ENCODE measurements at regions not wholly inside any gene's neighbourhood (a gene's known extent, or its start where the extent isn't known, plus 50 kb on each side); places are given as distances from the start of the nearest gene placed in this dataset.

DNA sequence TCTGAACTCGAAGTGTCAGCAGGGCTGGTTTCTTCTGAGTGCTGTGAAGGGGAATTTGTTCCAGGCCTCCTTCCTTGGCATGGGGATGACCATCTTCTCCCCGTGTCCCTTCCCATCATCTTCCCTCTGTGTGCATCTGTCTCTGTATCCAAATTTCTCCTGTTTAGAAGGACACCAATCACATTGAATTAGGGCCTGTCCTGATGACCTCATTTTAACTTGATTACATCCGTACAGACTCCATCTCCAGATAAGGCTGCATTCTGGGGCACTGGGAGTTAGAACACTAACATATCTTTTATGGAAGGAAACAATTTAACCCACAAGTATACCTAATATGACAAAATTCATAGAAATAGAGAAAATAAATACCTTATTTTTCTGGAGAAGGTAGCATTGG is 76.8 kb upstream of the ANKRD1 start:
- H3F3A ChIP-seq (ENCODE audit: insufficient read depth, low read length): no peaks in the 10 kb centered on the region
- H3K27ac ChIP-seq (ENCODE audit: low read length): no peak overlapping the region
- no peaks in the 10 kb centered on the region for H4K20me1 ChIP-seq (ENCODE audit: insufficient read depth, low read length)
- H3K4me2 ChIP-seq (ENCODE audit: low read depth, low read length): no peak overlapping the region
- H2AFZ ChIP-seq (ENCODE audit: low read length): no peak overlapping the region
- H3K9ac ChIP-seq (ENCODE audit: low read length): no peak overlapping the region
- 0 out of 2 replicates have a peak, but pooled peaks cover 9% of the 10 kb centered on the region for H3K4me1 ChIP-seq (ENCODE audit: low read length)
- H3K9me3 ChIP-seq (replicated peaks; ENCODE audit: insufficient read depth, low read length): no peaks in the 10 kb centered on the region
- no peak overlapping the region for H3K4me3 ChIP-seq (ENCODE audit: low read length)
- H3K79me2 ChIP-seq (ENCODE audit: low read length): no peaks in the 10 kb centered on the region
- H3K36me3 ChIP-seq (replicated peaks; ENCODE audit: insufficient read depth, low read length): no peaks in the 10 kb centered on the region
- DNase-seq: no peak
- TF ChIP-seq EZH2 (optimal IDR thresholded peaks at IDR 0.05; ENCODE audit: low read depth, low read length): no peak
- no peak for TF ChIP-seq EZH2phosphoT487 (IDR thresholded peaks at IDR 0.05; ENCODE audit: low read length)
- TF ChIP-seq, protein P1, sequence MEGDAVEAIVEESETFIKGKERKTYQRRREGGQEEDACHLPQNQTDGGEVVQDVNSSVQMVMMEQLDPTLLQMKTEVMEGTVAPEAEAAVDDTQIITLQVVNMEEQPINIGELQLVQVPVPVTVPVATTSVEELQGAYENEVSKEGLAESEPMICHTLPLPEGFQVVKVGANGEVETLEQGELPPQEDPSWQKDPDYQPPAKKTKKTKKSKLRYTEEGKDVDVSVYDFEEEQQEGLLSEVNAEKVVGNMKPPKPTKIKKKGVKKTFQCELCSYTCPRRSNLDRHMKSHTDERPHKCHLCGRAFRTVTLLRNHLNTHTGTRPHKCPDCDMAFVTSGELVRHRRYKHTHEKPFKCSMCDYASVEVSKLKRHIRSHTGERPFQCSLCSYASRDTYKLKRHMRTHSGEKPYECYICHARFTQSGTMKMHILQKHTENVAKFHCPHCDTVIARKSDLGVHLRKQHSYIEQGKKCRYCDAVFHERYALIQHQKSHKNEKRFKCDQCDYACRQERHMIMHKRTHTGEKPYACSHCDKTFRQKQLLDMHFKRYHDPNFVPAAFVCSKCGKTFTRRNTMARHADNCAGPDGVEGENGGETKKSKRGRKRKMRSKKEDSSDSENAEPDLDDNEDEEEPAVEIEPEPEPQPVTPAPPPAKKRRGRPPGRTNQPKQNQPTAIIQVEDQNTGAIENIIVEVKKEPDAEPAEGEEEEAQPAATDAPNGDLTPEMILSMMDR (IDR thresholded peaks at IDR 0.05; ENCODE audit: low read length): no peak
- no peaks in the 10 kb centered on the region for H3K27me3 ChIP-seq (replicated peaks; ENCODE audit: insufficient read depth, low read length)
- no peaks in the 10 kb centered on the region for H3K9me2 ChIP-seq (replicated peaks; ENCODE audit: insufficient read depth, low read length)

- no peak overlapping the region for H3K27ac ChIP-seq (ENCODE audit: low read length)
- no peaks in the 10 kb centered on the region for H4K20me1 ChIP-seq (ENCODE audit: insufficient read depth, low read length)
- H3K9ac ChIP-seq (ENCODE audit: low read length): no peak overlapping the region
- H2AFZ ChIP-seq (ENCODE audit: low read length): no peak overlapping the region
- DNase-seq: no peak
- no peaks in the 10 kb centered on the region for H3F3A ChIP-seq (ENCODE audit: insufficient read depth, low read length)
- H3K27me3 ChIP-seq (replicated peaks; ENCODE audit: insufficient read depth, low read length): no peaks in the 10 kb centered on the region
- no peaks in the 10 kb centered on the region for H3K4me1 ChIP-seq (ENCODE audit: low read length)
- no peak overlapping the region for H3K4me2 ChIP-seq (ENCODE audit: low read depth, low read length)
- no peaks in the 10 kb centered on the region for H3K9me3 ChIP-seq (replicated peaks; ENCODE audit: insufficient read depth, low read length)
- no peaks in the 10 kb centered on the region for H3K9me2 ChIP-seq (replicated peaks; ENCODE audit: insufficient read depth, low read length)
- H3K79me2 ChIP-seq (ENCODE audit: low read length): no peaks in the 10 kb centered on the region
- TF ChIP-seq EZH2 (optimal IDR thresholded peaks at IDR 0.05; ENCODE audit: low read depth, low read length): no peak
- no peak for TF ChIP-seq EZH2phosphoT487 (IDR thresholded peaks at IDR 0.05; ENCODE audit: low read length)
- TF ChIP-seq, protein P1 (IDR thresholded peaks at IDR 0.05; ENCODE audit: low read length): no peak
- no peak overlapping the region for H3K4me3 ChIP-seq (ENCODE audit: low read length)
- H3K36me3 ChIP-seq (replicated peaks; ENCODE audit: insufficient read depth, low read length): no peaks in the 10 kb centered on the region
Observed at GRCh38 chr10:90998733-90999511, 78.0 kb upstream of the ANKRD1 start.

GRCh38 chr10:90999512-91000172 is 78.8 kb upstream of the ANKRD1 start:
- no peak overlapping the region for H3K4me3 ChIP-seq (ENCODE audit: low read length)
- H3K27me3 ChIP-seq (replicated peaks; ENCODE audit: insufficient read depth, low read length): no peaks in the 10 kb centered on the region
- H3K4me2 ChIP-seq (ENCODE audit: low read depth, low read length): no peak overlapping the region
- no peaks in the 10 kb centered on the region for H3K9me2 ChIP-seq (replicated peaks; ENCODE audit: insufficient read depth, low read length)
- no peak overlapping the region for H2AFZ ChIP-seq (ENCODE audit: low read length)
- TF ChIP-seq, protein P1 (IDR thresholded peaks at IDR 0.05; ENCODE audit: low read length): no peak
- TF ChIP-seq EZH2 (optimal IDR thresholded peaks at IDR 0.05; ENCODE audit: low read depth, low read length): no peak
- no peak for TF ChIP-seq EZH2phosphoT487 (IDR thresholded peaks at IDR 0.05; ENCODE audit: low read length)
- H3K9ac ChIP-seq (ENCODE audit: low read length): no peak overlapping the region
- H3F3A ChIP-seq (ENCODE audit: insufficient read depth, low read length): no peaks in the 10 kb centered on the region
- H3K9me3 ChIP-seq (replicated peaks; ENCODE audit: insufficient read depth, low read length): no peaks in the 10 kb centered on the region
- H4K20me1 ChIP-seq (ENCODE audit: insufficient read depth, low read length): no peaks in the 10 kb centered on the region
- DNase-seq: no peak
- no peaks in the 10 kb centered on the region for H3K4me1 ChIP-seq (ENCODE audit: low read length)
- no peak overlapping the region for H3K27ac ChIP-seq (ENCODE audit: low read length)
- H3K36me3 ChIP-seq (replicated peaks; ENCODE audit: insufficient read depth, low read length): no peaks in the 10 kb centered on the region
- H3K79me2 ChIP-seq (ENCODE audit: low read length): no peaks in the 10 kb centered on the region
